COLO829 (cell line): ENCODE measurements at regions not wholly inside any gene's neighbourhood (a gene's known extent, or its start where the extent isn't known, plus 50 kb on each side); places are given as distances from the start of the nearest gene placed in this dataset.

Experiments
- DNase-seq: peaks from one replicate; pipeline ENCODE4 v3.0.0; 2012; ENCODE audit warnings: low spot score

GRCh38 chr7:130880668-130881067 lies 146.7 kb upstream of the KLF14 start:
- DNase-seq = no peak

GRCh38 chr7:130881091-130881798 lies 147.2 kb upstream of the KLF14 start:
- peak; percentile 91 for DNase-seq

- DNase-seq = no peak
These were observed 147.8 kb upstream of the KLF14 start for GRCh38 chr7:130881799-130882141.

- no peak for DNase-seq
These were observed 148.4 kb upstream of the KLF14 start for GRCh38 chr7:130882396-130882795.

GRCh38 chr7:130883928-130884327 lies 149.9 kb upstream of the KLF14 start:
- DNase-seq = no peak

GRCh38 chr7:130884437-130885417 lies 150.7 kb upstream of the KLF14 start:
- DNase-seq = no peak

GRCh38 chr7:130886438-130887135 lies 152.6 kb upstream of the KLF14 start:
- no peak for DNase-seq

- peak; percentile 79 for DNase-seq
These were observed 153.4 kb upstream of the KLF14 start for GRCh38 chr7:130887182-130887956.

- DNase-seq = no peak
These were observed 154.0 kb upstream of the KLF14 start for GRCh38 chr7:130887957-130888371.

GRCh38 chr7:130888468-130888867 lies 154.5 kb upstream of the KLF14 start:
- DNase-seq = no peak

GRCh38 chr7:130890176-130891020 lies 156.4 kb upstream of the KLF14 start:
- DNase-seq = no peak

GRCh38 chr7:130891254-130892094 lies 157.5 kb upstream of the KLF14 start:
- peak; percentile 85 for DNase-seq

- peak; percentile 88 for DNase-seq
These were observed 159.5 kb upstream of the KLF14 start for GRCh38 chr7:130893441-130893894.

GRCh38 chr7:130894146-130894908 lies 160.3 kb upstream of the KLF14 start:
- no peak for DNase-seq

- DNase-seq = no peak
These were observed 161.1 kb upstream of the KLF14 start for GRCh38 chr7:130894909-130895750.

- DNase-seq = no peak
These were observed 162.3 kb upstream of the KLF14 start for GRCh38 chr7:130896051-130896881.

GRCh38 chr7:130896898-130897514 lies 163.0 kb upstream of the KLF14 start:
- DNase-seq = peak; percentile 85
